GM12878 (cell line): ENCODE measurements at regions not wholly inside any gene's neighbourhood (a gene's known extent, or its start where the extent isn't known, plus 50 kb on each side); places are given as distances from the start of the nearest gene placed in this dataset.

Experiments used
- CHD2 ChIP-seq: IDR thresholded peaks from 2 replicates; pipeline ENCODE4 v1.6.1; 2011; ENCODE audit warnings: low read depth, low read length, improper control_type of control experiment, borderline replicate concordance
- E2F8 ChIP-seq: fragments of 450-650 bp; IDR thresholded peaks from 2 replicates; pipeline ENCODE4 v1.6.1; 2018; ENCODE audit warnings: mild to moderate bottlenecking, low read depth, moderate library complexity; ENCODE audit not compliant: partially characterized antibody
- JUND ChIP-seq: IDR thresholded peaks from 2 replicates; pipeline ENCODE4 v1.6.1; 2012; ENCODE audit warnings: low read depth, mild to moderate bottlenecking, low read length, improper control_type of control experiment, moderate library complexity
- KAT2A ChIP-seq: conservative IDR thresholded peaks from 2 replicates; pipeline ENCODE4 v1.6.1; 2011; ENCODE audit warnings: low read depth, low read length; ENCODE audit not compliant: control insufficient read depth
- MTA3 ChIP-seq: IDR thresholded peaks from 2 replicates; pipeline ENCODE4 v1.6.1; 2012; ENCODE audit warnings: low read length, inconsistent platforms, borderline replicate concordance
- MYB ChIP-seq: fragments of 150-350 bp; IDR thresholded peaks from 2 replicates; pipeline ENCODE4 v1.6.1; 2014; ENCODE audit warnings: mild to moderate bottlenecking, low read depth, low read length, borderline replicate concordance
- NKRF ChIP-seq: fragments of 450-650 bp; conservative IDR thresholded peaks from 2 replicates; pipeline ENCODE4 v1.6.1; 2017; ENCODE audit warnings: mild to moderate bottlenecking, moderate library complexity
- RB1 ChIP-seq: fragments of 450-650 bp; formaldehyde crosslinking; IDR thresholded peaks from 2 replicates; pipeline ENCODE4 v1.6.1; 2017; ENCODE audit warnings: mild to moderate bottlenecking, borderline replicate concordance
- USF2 ChIP-seq: IDR thresholded peaks from 2 replicates; pipeline ENCODE4 v1.6.1; 2011; ENCODE audit warnings: low read depth, low read length, improper control_type of control experiment, borderline replicate concordance
- ZBED1 ChIP-seq: IDR thresholded peaks from 2 replicates; pipeline ENCODE4 v1.6.1; 2016; ENCODE audit warnings: borderline replicate concordance
- ZNF622 ChIP-seq: fragments of 450-650 bp; IDR thresholded peaks from 2 replicates; pipeline ENCODE4 v1.6.1; 2017; ENCODE audit warnings: mild to moderate bottlenecking, inconsistent platforms
- ZSCAN29 ChIP-seq: fragments of 450-650 bp; IDR thresholded peaks from 2 replicates; pipeline ENCODE4 v1.6.1; 2017; ENCODE audit warnings: mild to moderate bottlenecking, moderate library complexity
- TF ChIP-seq, protein P1 (sequence below): fragments of 450-650 bp; formaldehyde crosslinking; IDR thresholded peaks from 2 replicates; pipeline ENCODE4 v1.5.0; 2022; ENCODE audit warnings: mild to moderate bottlenecking, missing genetic modification characterization
- TF ChIP-seq, protein P2 (sequence below): fragments of 450-650 bp; IDR thresholded peaks from 2 replicates; pipeline ENCODE4 v1.6.1; 2018; ENCODE audit warnings: borderline replicate concordance, mild to moderate bottlenecking; ENCODE audit not compliant: partially characterized antibody
- TF ChIP-seq, protein P3 (sequence below): IDR thresholded peaks from 2 replicates; pipeline ENCODE4 v1.6.1; 2011; ENCODE audit warnings: mild to moderate bottlenecking, low read depth, low read length, moderate library complexity; ENCODE audit not compliant: insufficient replicate concordance
- TF ChIP-seq, protein P4 (sequence below): fragments of 450-650 bp; IDR thresholded peaks from 2 replicates; pipeline ENCODE4 v1.6.1; 2016; ENCODE audit warnings: mild to moderate bottlenecking

- TF ChIP-seq, protein P1, sequence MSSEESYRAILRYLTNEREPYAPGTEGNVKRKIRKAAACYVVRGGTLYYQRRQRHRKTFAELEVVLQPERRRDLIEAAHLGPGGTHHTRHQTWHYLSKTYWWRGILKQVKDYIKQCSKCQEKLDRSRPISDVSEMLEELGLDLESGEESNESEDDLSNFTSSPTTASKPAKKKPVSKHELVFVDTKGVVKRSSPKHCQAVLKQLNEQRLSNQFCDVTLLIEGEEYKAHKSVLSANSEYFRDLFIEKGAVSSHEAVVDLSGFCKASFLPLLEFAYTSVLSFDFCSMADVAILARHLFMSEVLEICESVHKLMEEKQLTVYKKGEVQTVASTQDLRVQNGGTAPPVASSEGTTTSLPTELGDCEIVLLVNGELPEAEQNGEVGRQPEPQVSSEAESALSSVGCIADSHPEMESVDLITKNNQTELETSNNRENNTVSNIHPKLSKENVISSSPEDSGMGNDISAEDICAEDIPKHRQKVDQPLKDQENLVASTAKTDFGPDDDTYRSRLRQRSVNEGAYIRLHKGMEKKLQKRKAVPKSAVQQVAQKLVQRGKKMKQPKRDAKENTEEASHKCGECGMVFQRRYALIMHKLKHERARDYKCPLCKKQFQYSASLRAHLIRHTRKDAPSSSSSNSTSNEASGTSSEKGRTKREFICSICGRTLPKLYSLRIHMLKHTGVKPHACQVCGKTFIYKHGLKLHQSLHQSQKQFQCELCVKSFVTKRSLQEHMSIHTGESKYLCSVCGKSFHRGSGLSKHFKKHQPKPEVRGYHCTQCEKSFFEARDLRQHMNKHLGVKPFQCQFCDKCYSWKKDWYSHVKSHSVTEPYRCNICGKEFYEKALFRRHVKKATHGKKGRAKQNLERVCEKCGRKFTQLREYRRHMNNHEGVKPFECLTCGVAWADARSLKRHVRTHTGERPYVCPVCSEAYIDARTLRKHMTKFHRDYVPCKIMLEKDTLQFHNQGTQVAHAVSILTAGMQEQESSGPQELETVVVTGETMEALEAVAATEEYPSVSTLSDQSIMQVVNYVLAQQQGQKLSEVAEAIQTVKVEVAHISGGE (CRISPR knock-in tag) = no peak
- TF ChIP-seq RB1 (no peak), JUND (no peak), E2F8 (no peak), ZNF622 (no peak), MTA3 (no peak), MYB (no peak), NKRF (no peak), CHD2 (no peak), ZSCAN29 (no peak), USF2 (no peak), KAT2A (no peak), ZBED1 (no peak)
- TF ChIP-seq, protein P2, sequence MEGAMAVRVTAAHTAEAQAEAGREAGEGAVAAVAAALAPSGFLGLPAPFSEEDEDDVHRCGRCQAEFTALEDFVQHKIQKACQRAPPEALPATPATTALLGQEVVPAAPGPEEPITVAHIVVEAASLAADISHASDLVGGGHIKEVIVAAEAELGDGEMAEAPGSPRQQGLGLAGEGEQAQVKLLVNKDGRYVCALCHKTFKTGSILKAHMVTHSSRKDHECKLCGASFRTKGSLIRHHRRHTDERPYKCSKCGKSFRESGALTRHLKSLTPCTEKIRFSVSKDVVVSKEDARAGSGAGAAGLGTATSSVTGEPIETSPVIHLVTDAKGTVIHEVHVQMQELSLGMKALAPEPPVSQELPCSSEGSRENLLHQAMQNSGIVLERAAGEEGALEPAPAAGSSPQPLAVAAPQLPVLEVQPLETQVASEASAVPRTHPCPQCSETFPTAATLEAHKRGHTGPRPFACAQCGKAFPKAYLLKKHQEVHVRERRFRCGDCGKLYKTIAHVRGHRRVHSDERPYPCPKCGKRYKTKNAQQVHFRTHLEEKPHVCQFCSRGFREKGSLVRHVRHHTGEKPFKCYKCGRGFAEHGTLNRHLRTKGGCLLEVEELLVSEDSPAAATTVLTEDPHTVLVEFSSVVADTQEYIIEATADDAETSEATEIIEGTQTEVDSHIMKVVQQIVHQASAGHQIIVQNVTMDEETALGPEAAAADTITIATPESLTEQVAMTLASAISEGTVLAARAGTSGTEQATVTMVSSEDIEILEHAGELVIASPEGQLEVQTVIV = no peak
- TF ChIP-seq, protein P3, sequence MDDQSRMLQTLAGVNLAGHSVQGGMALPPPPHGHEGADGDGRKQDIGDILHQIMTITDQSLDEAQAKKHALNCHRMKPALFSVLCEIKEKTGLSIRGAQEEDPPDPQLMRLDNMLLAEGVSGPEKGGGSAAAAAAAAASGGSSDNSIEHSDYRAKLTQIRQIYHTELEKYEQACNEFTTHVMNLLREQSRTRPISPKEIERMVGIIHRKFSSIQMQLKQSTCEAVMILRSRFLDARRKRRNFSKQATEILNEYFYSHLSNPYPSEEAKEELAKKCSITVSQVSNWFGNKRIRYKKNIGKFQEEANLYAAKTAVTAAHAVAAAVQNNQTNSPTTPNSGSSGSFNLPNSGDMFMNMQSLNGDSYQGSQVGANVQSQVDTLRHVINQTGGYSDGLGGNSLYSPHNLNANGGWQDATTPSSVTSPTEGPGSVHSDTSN = peak; percentile 54
- TF ChIP-seq, protein P4, sequence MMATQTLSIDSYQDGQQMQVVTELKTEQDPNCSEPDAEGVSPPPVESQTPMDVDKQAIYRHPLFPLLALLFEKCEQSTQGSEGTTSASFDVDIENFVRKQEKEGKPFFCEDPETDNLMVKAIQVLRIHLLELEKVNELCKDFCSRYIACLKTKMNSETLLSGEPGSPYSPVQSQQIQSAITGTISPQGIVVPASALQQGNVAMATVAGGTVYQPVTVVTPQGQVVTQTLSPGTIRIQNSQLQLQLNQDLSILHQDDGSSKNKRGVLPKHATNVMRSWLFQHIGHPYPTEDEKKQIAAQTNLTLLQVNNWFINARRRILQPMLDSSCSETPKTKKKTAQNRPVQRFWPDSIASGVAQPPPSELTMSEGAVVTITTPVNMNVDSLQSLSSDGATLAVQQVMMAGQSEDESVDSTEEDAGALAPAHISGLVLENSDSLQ = peak; percentile 89
Observed at GRCh38 chr7:49001610-49002033, 77.3 kb downstream of the CDC14C start (continued).
